HEK293 (cell line): ENCODE measurements at regions not wholly inside any gene's neighbourhood (a gene's known extent, or its start where the extent isn't known, plus 50 kb on each side); places are given as distances from the start of the nearest gene placed in this dataset.

Experiments
- CTCF ChIA-PET: fragments of 350-600 bp; formaldehyde crosslinking; extraction: SDS; loops from one replicate; lab custom pipeline; 2021; ENCODE audit warnings: antibody characterized with exemption; lab: Yijun Ruan, JAX
- POLR2A ChIA-PET: fragments of 300-600 bp; formaldehyde crosslinking; extraction: SDS; loops from one replicate; lab custom pipeline; 2020; ENCODE audit warnings: antibody characterized with exemption, inconsistent platforms; lab: Yijun Ruan, JAX
- H3K27ac ChIP-seq: fragments of 200-500 bp; sonication (Bioruptor generic); 2 replicates; pipeline ENCODE4 v1.5.1; 2014; ENCODE audit warnings: low read depth, low read length, control low read depth, inconsistent platforms; ENCODE audit errors: extremely low read depth
- H3K36me3 ChIP-seq, 2 experiments: fragments of 200-500 bp in 1 of 2; sonication (Bioruptor generic) in 1 of 2; 1 replicate in 1 of 2; 2 replicates in 1 of 2; pipeline ENCODE4 v1.5.1; 2014 to 2017; ENCODE audit warnings: inconsistent platforms in 2 of 2, low read length in 2 of 2; ENCODE audit not compliant: control insufficient read depth in 2 of 2, insufficient read depth in 1 of 2
- H3K4me1 ChIP-seq: fragments of 200-500 bp; sonication (Bioruptor generic); 2 replicates; pipeline ENCODE4 v1.5.1; 2014; ENCODE audit warnings: mild to moderate bottlenecking, low read length, inconsistent platforms; ENCODE audit not compliant: control insufficient read depth, insufficient read depth
- H3K4me3 ChIP-seq: 2 replicates; pipeline ENCODE4 v1.5.1; 2011; ENCODE audit warnings: low read depth, mild to moderate bottlenecking, control low read depth, low read length, moderate library complexity
- H3K9me3 ChIP-seq: fragments of 200-500 bp; sonication (Bioruptor generic); 2 replicates; pipeline ENCODE4 v1.5.1; 2014; ENCODE audit warnings: low read depth, low read length, inconsistent platforms; ENCODE audit not compliant: control insufficient read depth, insufficient read depth
- ZEB2 ChIP-seq: fragments of 450-650 bp; formaldehyde crosslinking; IDR thresholded peaks from 2 replicates; pipeline ENCODE4 v1.5.1; 2016; ENCODE audit warnings: missing biosample characterization, missing genetic modification characterization
- ZNF211 ChIP-seq: fragments of 450-650 bp; formaldehyde crosslinking; IDR thresholded peaks from 2 replicates; pipeline ENCODE4 v1.5.1; 2016; ENCODE audit warnings: low read depth, missing biosample characterization, missing genetic modification characterization
- ZNF624 ChIP-seq: fragments of 450-650 bp; formaldehyde crosslinking; IDR thresholded peaks from 2 replicates; pipeline ENCODE4 v1.5.1; 2017; ENCODE audit warnings: missing biosample characterization, missing genetic modification characterization
- ZNF626 ChIP-seq: fragments of 450-650 bp; sonication (Bioruptor Pico); formaldehyde crosslinking; IDR thresholded peaks from 2 replicates; pipeline ENCODE4 v1.5.1; 2018; ENCODE audit warnings: missing biosample characterization, missing genetic modification characterization, inconsistent platforms
- TF ChIP-seq, protein P1 (sequence below): fragments of 450-650 bp; formaldehyde crosslinking; IDR thresholded peaks from 2 replicates; pipeline ENCODE4 v1.5.1; 2016; ENCODE audit warnings: missing biosample characterization, missing genetic modification characterization, borderline replicate concordance
- TF ChIP-seq, protein P2 (sequence below): fragments of 450-650 bp; formaldehyde crosslinking; IDR thresholded peaks from 2 replicates; pipeline ENCODE4 v1.5.1; 2016; ENCODE audit warnings: missing biosample characterization, missing genetic modification characterization
- TF ChIP-seq, protein P3 (sequence below): fragments of 450-650 bp; formaldehyde crosslinking; IDR thresholded peaks from 2 replicates; pipeline ENCODE4 v1.5.1; 2016; ENCODE audit warnings: missing biosample characterization, missing genetic modification characterization
- TF ChIP-seq, protein P4 (sequence below): fragments of 450-650 bp; formaldehyde crosslinking; IDR thresholded peaks from 2 replicates; pipeline ENCODE4 v1.5.1; 2016; ENCODE audit warnings: missing biosample characterization, missing genetic modification characterization, low read depth
- TF ChIP-seq, protein P5 (sequence below): fragments of 450-650 bp; formaldehyde crosslinking; IDR thresholded peaks from 2 replicates; pipeline ENCODE4 v1.5.1; 2016; ENCODE audit warnings: missing biosample characterization, missing genetic modification characterization
- TF ChIP-seq, protein P6 (sequence below): fragments of 450-650 bp; IDR thresholded peaks from 2 replicates; pipeline ENCODE4 v1.5.1; 2018; ENCODE audit warnings: missing biosample characterization, missing genetic modification characterization

DNA sequence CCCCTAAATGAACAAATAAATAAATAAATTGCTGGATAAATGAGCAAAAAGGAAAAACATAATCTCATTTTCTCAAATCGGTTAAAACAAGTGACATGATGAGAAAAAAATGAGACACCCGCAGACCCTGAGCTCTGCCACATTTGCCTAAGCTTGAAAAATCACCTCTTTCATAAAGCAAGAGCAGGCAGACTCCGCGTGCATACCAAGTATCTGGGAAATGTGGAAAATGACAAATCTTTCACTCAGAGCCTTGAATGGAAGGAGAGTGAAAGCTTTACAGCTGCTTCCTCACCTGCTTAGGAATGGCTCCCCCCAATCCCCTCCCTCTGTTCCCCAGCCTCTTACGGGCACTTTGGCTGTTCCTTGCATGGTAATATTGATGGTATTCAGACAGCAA lies 355.5 kb upstream of the SUCLG2 start (continued):
- TF ChIP-seq, protein P1, sequence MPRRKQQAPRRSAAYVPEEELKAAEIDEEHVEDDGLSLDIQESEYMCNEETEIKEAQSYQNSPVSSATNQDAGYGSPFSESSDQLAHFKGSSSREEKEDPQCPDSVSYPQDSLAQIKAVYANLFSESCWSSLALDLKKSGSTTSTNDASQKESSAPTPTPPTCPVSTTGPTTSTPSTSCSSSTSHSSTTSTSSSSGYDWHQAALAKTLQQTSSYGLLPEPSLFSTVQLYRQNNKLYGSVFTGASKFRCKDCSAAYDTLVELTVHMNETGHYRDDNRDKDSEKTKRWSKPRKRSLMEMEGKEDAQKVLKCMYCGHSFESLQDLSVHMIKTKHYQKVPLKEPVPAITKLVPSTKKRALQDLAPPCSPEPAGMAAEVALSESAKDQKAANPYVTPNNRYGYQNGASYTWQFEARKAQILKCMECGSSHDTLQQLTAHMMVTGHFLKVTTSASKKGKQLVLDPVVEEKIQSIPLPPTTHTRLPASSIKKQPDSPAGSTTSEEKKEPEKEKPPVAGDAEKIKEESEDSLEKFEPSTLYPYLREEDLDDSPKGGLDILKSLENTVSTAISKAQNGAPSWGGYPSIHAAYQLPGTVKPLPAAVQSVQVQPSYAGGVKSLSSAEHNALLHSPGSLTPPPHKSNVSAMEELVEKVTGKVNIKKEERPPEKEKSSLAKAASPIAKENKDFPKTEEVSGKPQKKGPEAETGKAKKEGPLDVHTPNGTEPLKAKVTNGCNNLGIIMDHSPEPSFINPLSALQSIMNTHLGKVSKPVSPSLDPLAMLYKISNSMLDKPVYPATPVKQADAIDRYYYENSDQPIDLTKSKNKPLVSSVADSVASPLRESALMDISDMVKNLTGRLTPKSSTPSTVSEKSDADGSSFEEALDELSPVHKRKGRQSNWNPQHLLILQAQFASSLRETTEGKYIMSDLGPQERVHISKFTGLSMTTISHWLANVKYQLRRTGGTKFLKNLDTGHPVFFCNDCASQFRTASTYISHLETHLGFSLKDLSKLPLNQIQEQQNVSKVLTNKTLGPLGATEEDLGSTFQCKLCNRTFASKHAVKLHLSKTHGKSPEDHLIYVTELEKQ (tag by site-specific recombination), result no peak
- TF ChIP-seq ZNF626 (tag by site-specific recombination) (no peak), ZNF624 (tag by site-specific recombination) (no peak), ZEB2 (tag by site-specific recombination) (no peak), ZNF211 (tag by site-specific recombination) (no peak)
- TF ChIP-seq, protein P2, sequence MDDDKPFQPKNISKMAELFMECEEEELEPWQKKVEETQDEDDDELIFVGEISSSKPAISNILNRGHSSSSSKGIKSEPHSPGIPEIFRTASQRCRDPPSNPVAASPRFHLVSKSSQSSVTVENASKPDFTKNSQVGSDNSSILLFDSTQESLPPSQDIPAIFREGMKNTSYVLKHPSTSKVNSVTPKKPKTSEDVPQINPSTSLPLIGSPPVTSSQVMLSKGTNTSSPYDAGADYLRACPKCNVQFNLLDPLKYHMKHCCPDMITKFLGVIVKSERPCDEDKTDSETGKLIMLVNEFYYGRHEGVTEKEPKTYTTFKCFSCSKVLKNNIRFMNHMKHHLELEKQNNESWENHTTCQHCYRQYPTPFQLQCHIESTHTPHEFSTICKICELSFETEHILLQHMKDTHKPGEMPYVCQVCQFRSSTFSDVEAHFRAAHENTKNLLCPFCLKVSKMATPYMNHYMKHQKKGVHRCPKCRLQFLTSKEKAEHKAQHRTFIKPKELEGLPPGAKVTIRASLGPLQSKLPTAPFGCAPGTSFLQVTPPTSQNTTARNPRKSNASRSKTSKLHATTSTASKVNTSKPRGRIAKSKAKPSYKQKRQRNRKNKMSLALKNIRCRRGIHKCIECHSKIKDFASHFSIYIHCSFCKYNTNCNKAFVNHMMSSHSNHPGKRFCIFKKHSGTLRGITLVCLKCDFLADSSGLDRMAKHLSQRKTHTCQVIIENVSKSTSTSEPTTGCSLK (tag by site-specific recombination), result no peak
- TF ChIP-seq, protein P3, sequence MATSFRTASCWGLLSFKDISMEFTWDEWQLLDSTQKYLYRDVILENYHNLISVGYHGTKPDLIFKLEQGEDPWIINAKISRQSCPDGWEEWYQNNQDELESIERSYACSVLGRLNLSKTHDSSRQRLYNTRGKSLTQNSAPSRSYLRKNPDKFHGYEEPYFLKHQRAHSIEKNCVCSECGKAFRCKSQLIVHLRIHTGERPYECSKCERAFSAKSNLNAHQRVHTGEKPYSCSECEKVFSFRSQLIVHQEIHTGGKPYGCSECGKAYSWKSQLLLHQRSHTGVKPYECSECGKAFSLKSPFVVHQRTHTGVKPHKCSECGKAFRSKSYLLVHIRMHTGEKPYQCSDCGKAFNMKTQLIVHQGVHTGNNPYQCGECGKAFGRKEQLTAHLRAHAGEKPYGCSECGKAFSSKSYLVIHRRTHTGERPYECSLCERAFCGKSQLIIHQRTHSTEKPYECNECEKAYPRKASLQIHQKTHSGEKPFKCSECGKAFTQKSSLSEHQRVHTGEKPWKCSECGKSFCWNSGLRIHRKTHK, result no peak
- TF ChIP-seq, protein P4, sequence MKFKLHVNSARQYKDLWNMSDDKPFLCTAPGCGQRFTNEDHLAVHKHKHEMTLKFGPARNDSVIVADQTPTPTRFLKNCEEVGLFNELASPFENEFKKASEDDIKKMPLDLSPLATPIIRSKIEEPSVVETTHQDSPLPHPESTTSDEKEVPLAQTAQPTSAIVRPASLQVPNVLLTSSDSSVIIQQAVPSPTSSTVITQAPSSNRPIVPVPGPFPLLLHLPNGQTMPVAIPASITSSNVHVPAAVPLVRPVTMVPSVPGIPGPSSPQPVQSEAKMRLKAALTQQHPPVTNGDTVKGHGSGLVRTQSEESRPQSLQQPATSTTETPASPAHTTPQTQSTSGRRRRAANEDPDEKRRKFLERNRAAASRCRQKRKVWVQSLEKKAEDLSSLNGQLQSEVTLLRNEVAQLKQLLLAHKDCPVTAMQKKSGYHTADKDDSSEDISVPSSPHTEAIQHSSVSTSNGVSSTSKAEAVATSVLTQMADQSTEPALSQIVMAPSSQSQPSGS (tag by site-specific recombination), result no peak
- TF ChIP-seq, protein P5, sequence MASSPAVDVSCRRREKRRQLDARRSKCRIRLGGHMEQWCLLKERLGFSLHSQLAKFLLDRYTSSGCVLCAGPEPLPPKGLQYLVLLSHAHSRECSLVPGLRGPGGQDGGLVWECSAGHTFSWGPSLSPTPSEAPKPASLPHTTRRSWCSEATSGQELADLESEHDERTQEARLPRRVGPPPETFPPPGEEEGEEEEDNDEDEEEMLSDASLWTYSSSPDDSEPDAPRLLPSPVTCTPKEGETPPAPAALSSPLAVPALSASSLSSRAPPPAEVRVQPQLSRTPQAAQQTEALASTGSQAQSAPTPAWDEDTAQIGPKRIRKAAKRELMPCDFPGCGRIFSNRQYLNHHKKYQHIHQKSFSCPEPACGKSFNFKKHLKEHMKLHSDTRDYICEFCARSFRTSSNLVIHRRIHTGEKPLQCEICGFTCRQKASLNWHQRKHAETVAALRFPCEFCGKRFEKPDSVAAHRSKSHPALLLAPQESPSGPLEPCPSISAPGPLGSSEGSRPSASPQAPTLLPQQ, result no peak
- TF ChIP-seq, all 188 proteins: peak for 0

DNA sequence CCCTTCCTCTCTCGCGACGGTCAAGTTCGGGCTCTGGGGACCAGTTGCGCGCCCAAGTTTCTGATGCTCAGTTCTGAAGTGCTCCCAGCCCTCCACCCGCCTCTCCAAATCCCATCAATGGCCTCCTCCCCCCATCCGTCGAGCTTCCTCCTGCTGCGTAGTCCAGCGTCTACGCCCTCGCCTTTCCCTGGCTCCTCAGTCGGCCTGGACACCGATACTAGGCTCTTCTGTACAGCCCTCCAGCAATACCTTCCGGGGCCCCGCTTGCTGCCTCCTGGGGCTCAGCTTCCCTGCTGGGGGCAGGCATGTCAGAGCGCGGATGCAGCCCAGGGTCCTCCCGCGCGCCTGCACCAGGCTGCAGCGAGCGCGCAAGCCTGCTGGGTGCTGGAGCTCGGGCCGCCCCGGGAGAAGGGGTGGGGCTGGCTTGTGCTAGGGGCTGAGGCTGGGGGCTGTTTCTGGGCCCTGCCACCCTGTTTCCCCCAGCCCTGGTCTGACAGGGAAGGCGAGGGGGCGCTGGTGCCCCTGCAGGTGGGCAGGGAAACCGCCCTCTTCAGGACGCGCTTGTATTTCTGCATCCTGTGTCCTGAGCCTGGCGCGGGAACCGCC lies 353.3 kb upstream of the SUCLG2 start:
- H3K9me3 ChIP-seq, result no peaks in the 10 kb centered on the region
- TF ChIP-seq, protein P6, sequence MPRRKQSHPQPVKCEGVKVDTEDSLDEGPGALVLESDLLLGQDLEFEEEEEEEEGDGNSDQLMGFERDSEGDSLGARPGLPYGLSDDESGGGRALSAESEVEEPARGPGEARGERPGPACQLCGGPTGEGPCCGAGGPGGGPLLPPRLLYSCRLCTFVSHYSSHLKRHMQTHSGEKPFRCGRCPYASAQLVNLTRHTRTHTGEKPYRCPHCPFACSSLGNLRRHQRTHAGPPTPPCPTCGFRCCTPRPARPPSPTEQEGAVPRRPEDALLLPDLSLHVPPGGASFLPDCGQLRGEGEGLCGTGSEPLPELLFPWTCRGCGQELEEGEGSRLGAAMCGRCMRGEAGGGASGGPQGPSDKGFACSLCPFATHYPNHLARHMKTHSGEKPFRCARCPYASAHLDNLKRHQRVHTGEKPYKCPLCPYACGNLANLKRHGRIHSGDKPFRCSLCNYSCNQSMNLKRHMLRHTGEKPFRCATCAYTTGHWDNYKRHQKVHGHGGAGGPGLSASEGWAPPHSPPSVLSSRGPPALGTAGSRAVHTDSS (tag by site-specific recombination), result no peak
- ChIA-PET POLR2A (no interaction called here), CTCF (interaction anchor here (0.5 kb wide), 1 partner anchor 867 kb away, joined by 4 read pairs; no protein-coding TSS in a partner anchor)
- no peak overlapping the region for H3K27ac ChIP-seq
- H3K4me3 ChIP-seq, result peak overlapping the region; percentile 7
- H3K4me1 ChIP-seq, result no peaks in the 10 kb centered on the region
- H3K36me3 ChIP-seq, result no peaks in the 10 kb centered on the region
